HCT116 (cell line): ENCODE measurements at regions not wholly inside any gene's neighbourhood (a gene's known extent, or its start where the extent isn't known, plus 50 kb on each side); places are given as distances from the start of the nearest gene placed in this dataset.

Source experiments
- CTCF ChIP-seq, 3 experiments: fragments of 200-600 bp in 1 of 3; sonication (generic) in 1 of 3; IDR thresholded peaks in 2 of 3; conservative IDR thresholded peaks in 1 of 3; 2 replicates each; pipeline ENCODE4 v1.5.1; 2012 to 2017; ENCODE audit warnings: low read depth in 2 of 3, low read length in 2 of 3, antibody characterized with exemption in 1 of 3, borderline replicate concordance in 1 of 3, control low read depth in 1 of 3, mild to moderate bottlenecking in 1 of 3, mixed read lengths in 1 of 3, mixed run types in 1 of 3, moderate library complexity in 1 of 3; ENCODE audit not compliant: insufficient read depth in 1 of 3
- ELF1 ChIP-seq: IDR thresholded peaks from 2 replicates; pipeline ENCODE4 v1.6.1; 2012; ENCODE audit warnings: low read depth, borderline replicate concordance
- EZH2 ChIP-seq: fragments of 200-600 bp; sonication (generic); IDR thresholded peaks from 2 replicates; pipeline ENCODE4 v1.6.1; 2017; ENCODE audit warnings: antibody characterized with exemption, mixed run types
- JUND ChIP-seq: IDR thresholded peaks from 2 replicates; pipeline ENCODE4 v1.6.1; 2012
- POLR2A ChIP-seq: IDR thresholded peaks from 2 replicates; pipeline ENCODE4 v1.7.0; 2011; ENCODE audit warnings: borderline replicate concordance; ENCODE audit not compliant: insufficient read depth, insufficient read length; ENCODE audit errors: extremely low read depth
- POLR2AphosphoS5 ChIP-seq: IDR thresholded peaks from 2 replicates; pipeline ENCODE4 v1.6.1; 2011; ENCODE audit warnings: mild to moderate bottlenecking, low read depth, low read length, moderate library complexity
- REST ChIP-seq: IDR thresholded peaks from 2 replicates; pipeline ENCODE4 v1.6.1; 2012; ENCODE audit warnings: low read depth
- SIN3A ChIP-seq: IDR thresholded peaks from 2 replicates; pipeline ENCODE4 v1.6.1; 2012; ENCODE audit warnings: low read depth
- SP1 ChIP-seq: IDR thresholded peaks from 2 replicates; pipeline ENCODE4 v1.6.1; 2012; ENCODE audit warnings: low read depth
- TCF7L2 ChIP-seq: IDR thresholded peaks from 2 replicates; pipeline ENCODE4 v1.7.0; 2011; ENCODE audit warnings: borderline replicate concordance, inconsistent platforms; ENCODE audit not compliant: insufficient read depth, insufficient read length; ENCODE audit errors: extremely low read depth
- ZBTB33 ChIP-seq: IDR thresholded peaks from 2 replicates; pipeline ENCODE4 v1.6.1; 2011; ENCODE audit warnings: mild to moderate bottlenecking, low read length, moderate library complexity; ENCODE audit not compliant: insufficient replicate concordance; ENCODE audit errors: extremely low read depth
- ZNF274 ChIP-seq: fragments of 200-500 bp; sonication (Bioruptor generic); IDR thresholded peaks from 2 replicates; pipeline ENCODE4 v1.6.1; 2014; ENCODE audit warnings: mild to moderate bottlenecking, low read depth, low read length, inconsistent platforms

- no peak for TF ChIP-seq CTCF (IDR thresholded peaks at IDR 0.05 in 2 of 3, conservative IDR thresholded peaks at IDR 0.05 in 1 of 3; ENCODE audit: borderline replicate concordance in 1 of 3, insufficient read depth in 1 of 3, low read depth in 2 of 3, low read length in 2 of 3)
- no peak for TF ChIP-seq ZBTB33
- TF ChIP-seq REST = no peak
- TF ChIP-seq SP1 = no peak
- no peak for TF ChIP-seq POLR2A
- TF ChIP-seq EZH2 = no peak
- no peak for TF ChIP-seq ELF1
- no peak for TF ChIP-seq TCF7L2
- no peak for TF ChIP-seq SIN3A
- no peak for TF ChIP-seq JUND
- TF ChIP-seq POLR2AphosphoS5 = no peak
- TF ChIP-seq ZNF274 = no peak
These were observed 255.5 kb upstream of the SMIM30 start for GRCh38 chr7:113373863-113374262.
